GM18870 (cell line): ENCODE measurements at regions not wholly inside any gene's neighbourhood (a gene's known extent, or its start where the extent isn't known, plus 50 kb on each side); places are given as distances from the start of the nearest gene placed in this dataset.

Experiments used
- ATAC-seq: cut with Tn5 transposase; IDR thresholded peaks from one replicate; pipeline ENCODE4 v1.9.1; 2021; ENCODE audit warnings: moderate library complexity; ENCODE audit not compliant: unreplicated experiment

DNA sequence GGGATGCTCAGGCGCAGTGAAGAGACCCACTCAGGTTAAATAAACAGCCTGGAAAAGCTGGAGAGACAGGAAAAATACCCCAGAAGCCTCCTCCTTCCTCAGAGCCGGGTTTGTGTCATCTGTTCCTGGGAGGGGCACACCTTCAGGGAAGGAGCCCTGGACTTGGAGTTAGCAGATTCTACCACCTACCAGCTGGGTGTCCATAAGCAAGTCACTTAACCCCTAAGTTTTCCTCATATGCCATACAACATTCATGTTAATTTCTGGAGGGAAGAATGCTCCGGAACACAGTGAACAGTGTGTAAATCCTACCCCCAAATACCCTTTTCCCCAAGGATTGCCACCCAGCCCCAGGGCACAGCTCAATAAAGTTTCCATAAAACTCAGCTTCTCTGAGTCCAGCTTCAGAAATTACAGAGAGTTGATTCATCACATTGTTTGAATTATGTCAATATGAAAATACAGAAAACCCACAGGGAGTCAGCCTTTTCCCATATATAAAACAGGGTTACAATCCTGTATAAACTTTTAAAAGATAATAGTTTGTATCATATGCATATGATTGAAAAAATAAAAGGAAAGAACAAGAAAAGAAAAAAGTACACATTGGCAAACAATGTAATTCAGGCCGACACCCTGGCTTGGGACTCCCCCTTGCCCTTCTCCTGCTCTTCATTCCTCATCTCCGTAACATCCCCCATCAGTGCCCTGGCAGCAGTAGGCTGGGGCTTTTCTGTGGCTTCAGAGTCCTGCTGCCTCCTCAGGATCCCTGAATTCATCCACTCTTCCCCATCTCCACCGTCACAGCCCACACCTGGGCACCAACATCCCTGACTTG lies 291.8 kb upstream of the USP24 start:
- no peak for ATAC-seq

DNA sequence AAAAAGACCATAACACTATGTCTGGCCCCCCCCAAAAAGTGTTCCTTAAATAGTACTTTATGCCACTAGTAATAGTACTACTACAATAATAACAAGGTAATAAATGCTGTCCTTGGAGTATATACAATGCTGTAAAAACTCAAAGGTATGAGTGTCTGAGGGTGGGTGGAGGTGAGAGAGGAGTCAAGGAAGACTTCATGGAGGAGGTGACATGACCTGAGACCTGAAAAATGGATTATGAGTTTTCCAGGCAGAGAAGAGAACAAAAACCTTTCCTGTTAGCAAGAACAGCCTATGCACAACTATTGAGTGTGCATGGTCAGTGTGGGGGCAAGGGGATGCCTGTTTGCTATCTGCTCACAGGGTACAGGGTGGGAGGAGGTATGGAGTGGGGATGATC lies 290.2 kb upstream of the USP24 start:
- ATAC-seq = no peak

GRCh38 chr1:55504306-55504731 lies 289.2 kb upstream of the USP24 start:
- ATAC-seq = no peak

GRCh38 chr1:55503663-55504305 lies 288.6 kb upstream of the USP24 start:
- ATAC-seq = no peak

GRCh38 chr1:55500601-55501000 lies 285.4 kb upstream of the USP24 start:
- no peak for ATAC-seq

GRCh38 chr1:55490547-55490946 lies 275.4 kb upstream of the USP24 start:
- ATAC-seq = no peak

DNA sequence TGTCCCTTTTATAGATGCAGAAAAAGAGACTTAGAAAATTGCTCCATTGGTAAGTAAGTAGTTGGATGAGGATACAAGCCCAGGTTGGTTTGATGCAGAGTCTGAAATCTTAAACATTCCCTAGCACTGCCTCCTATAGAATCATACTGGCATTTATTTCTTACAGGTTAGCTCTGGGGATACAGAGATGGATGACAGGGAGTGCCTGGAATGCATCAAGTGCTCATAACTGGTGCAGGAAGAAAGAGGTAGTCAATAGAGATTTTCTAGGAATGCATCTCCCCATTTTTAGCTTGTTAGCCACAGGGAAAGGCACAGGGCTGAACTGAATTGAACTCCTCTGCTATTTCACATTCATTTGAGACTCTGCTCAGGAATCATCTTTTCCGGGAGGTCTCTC lies 269.0 kb upstream of the USP24 start:
- no peak for ATAC-seq

- no peak for ATAC-seq
These were observed 268.4 kb upstream of the USP24 start for GRCh38 chr1:55483523-55483922.

DNA sequence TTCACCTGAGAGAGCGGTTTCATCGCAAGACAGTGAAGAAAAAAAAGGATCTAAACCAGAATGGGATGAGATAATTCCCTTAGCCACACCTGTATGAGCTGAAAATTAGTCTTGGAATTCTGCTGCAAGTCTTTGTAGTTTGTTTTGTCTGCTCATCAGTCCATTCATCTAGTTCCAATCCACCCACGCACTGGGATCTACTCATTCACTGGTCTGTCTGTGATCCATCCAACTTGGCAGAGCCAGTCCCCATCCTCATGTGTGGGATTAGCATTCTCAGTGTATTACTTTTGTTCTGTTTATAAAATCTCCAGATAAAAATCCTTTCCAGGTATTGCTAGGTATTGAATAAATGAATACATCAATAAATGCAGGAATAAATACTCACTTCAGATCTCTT lies 266.5 kb upstream of the USP24 start:
- ATAC-seq = no peak

- no peak for ATAC-seq
These were observed 265.0 kb upstream of the USP24 start for GRCh38 chr1:55480029-55480795.

DNA sequence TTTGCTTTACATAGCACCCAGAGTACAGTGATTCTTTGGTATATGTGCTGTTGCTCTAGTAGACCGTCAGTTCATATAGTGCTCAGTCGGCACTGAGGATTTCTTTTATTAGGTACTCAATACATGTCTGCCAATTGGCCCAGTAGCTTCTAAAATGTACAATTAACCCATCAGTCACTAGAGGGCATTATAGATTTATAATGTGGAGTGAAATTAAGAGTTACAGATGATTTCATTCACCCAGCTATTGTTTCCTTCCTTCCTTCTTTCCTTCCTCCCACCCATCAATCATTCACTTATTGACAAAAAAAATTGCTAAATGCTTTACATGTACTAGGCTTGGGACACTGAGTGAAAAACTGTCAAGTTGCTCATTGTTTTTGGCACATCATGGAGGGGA lies 263.6 kb upstream of the USP24 start:
- no peak for ATAC-seq

GRCh38 chr1:55477953-55478352 lies 262.8 kb upstream of the USP24 start:
- ATAC-seq = no peak

DNA sequence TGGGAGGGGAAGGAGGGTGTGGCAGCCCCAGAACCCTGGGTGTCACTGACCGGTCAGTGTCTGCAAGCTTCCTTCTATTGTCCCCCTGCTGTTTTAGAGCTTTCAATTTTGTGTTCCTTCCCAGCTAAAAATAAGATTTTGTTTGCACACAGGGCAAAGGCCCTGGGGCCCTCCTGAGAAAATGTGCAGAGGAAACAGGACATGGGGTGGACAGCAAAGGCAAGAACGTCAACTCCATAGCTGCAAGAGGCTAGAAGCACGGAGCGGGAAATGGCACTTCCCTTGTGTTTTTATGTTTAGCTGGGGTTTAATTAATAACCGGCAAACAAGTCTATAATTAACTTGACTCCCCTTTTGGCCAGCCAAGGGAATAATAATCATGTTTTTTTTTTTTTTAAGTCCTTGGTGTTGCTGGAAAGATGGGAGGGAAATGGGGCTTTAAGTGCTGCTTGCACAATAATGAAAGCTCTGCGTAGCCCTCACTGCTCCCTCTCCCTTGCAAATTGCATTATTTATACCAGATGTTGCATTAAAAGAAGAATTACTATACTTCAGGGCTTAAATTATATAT lies 261.4 kb upstream of the USP24 start:
- no peak for ATAC-seq

DNA sequence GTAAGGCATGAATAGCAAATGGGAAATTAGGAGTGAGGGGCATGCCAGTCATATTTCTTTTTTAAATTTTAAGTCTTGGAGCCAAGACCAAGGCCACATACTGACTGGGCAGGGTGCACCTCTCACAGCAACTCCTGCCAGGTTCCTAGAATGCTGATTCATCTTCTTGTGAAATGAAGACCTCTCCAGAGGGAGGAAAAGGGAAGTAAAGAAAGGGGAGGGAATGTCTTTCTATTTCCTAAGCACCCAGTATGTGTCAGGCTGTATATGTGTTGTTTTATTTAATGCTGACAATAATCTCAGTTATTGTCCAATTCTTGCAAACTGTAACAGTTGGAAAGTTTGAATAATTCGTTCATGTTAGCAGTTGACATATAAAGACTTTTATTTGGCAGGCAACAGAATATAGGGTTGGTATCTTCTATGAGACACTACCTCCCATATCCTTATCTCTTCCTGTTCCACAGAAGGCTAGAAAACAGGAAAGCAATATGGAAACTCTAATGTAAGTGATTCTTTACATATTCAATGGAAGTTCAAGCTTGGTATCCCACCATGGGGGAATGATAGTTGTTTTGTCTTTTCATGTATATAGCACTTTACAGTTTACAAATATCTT lies 259.1 kb upstream of the USP24 start:
- no peak for ATAC-seq

DNA sequence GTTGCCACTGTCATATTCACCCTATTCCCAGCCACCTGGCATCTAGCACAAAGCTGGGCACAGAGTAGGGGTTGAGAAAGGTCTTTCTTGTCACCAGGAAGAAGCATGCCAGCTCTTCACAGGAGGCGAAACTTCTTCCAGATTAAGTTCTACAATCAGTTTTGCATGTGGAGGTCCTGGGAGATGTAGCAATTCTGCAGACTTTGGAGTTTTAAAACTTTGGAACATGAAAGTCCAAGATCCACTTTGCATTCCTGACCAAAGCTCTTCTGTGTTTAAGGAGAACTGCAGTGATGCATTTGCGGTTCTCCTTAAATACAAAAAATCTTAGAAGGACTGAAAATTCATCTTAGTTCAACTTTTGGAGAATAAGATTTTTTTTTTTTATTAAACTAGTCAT lies 258.5 kb upstream of the USP24 start:
- ATAC-seq = no peak

DNA sequence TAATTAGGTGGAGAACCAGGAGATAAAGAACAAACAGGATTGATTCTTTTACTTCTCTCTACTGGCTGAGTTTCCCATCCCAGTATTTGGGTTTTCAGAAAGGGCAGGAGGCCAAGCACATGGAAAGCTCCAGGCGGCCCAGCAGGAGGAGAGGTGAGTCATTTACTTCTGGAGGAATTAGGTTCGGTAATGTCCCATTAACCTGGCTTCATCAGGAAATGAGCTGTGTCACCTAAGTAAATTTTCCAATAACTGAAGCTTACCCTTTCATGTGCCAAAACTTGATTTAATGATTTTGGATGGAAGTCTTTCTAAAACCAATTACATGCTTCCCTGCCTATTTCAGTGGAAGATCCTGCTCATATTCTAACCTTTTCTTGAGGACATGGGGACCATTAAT lies 257.6 kb upstream of the USP24 start:
- ATAC-seq = no peak

DNA sequence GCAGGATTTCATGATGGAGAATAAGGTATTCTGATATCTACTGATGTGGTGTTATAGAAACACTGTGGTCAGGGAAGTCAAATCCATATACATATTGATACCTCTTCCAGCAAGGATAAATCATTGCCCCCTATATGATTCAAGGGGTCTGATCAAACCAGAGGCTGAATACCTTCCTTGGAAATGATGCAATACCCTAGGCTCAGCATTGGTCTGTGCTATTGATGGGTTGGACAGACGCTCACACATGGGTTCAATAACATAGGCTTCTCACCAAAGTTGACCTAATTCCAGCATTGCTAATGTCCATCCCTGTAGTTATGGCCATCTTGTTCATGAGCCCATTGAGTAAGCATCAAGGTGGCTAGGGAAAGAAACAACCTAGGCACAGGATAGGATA lies 257.0 kb upstream of the USP24 start:
- ATAC-seq = no peak

DNA sequence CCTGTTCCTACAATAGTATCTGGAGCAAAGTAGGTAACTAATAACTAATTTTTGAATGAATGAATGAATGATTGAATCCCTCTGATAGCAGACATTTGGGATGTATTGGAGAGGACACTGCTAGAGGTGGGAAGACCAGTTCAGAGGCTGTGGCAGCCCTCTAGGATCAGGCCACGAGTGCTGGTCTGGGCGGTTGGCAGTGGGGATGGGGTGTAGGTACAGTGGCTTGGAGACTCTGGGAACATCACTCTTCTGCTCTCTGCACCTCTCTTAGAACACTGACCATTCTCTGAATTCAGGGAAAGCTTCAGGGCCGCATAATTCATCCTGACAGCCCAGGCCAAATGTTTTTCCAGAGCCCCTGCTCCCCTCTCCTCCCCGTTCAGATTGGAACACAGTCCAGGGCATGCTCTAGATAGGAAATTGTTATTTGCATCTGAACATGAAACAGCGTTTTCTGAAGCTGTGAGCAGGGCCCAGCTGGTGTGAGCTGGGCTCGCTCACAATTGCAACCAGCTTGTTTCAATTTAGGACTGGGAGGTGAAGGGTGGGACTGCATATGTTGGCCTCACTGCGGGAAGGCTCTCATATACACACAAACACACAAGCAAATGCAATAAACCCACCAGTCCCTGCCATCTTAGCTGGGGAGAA lies 253.1 kb upstream of the USP24 start:
- ATAC-seq = no peak

- ATAC-seq = no peak
These were observed 251.8 kb upstream of the USP24 start for GRCh38 chr1:55466921-55467320.

DNA sequence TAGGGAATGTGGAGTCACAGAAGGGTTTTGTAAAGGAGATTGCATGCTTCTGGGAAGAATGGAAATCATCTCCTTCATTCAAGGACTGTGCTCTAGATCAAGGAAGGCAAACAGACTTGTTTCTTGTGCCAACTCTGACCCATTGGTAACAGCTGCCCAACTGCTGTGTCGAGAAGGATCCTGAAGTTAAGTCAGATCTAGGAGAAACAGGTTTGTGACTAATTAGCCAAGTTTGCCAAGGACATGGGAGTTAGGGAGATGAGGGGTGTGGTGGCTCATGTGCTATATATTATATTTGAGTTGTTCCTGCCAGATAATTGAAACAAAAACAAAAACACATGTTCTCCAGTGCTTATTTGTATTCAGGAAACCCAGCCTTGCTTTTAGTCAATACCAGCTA lies 251.2 kb upstream of the USP24 start:
- ATAC-seq = no peak

GRCh38 chr1:55464550-55464949 lies 249.4 kb upstream of the USP24 start:
- ATAC-seq = no peak
